Activated naive CD4-positive, alpha-beta T cell treated with anti-CD3 and anti-CD28 coated beads, Interleukin-2, amount 50 U/mL, for 16 hours (primary cell): ENCODE measurements at regions not wholly inside any gene's neighbourhood (a gene's known extent, or its start where the extent isn't known, plus 50 kb on each side); places are given as distances from the start of the nearest gene placed in this dataset.

Source experiments
- DNase-seq: peaks from one replicate; pipeline ENCODE4 v3.0.0-alpha.2; 2020

- DNase-seq, result no peak
These were observed 211.8 kb upstream of the DSEL start for GRCh38 chr18:67728364-67728763.

- DNase-seq, result no peak
These were observed 210.4 kb upstream of the DSEL start for GRCh38 chr18:67726882-67727281.

- no peak for DNase-seq
These were observed 201.3 kb upstream of the DSEL start for GRCh38 chr18:67717800-67718199.

- no peak for DNase-seq
These were observed 199.0 kb upstream of the DSEL start for GRCh38 chr18:67715567-67715966.

DNA sequence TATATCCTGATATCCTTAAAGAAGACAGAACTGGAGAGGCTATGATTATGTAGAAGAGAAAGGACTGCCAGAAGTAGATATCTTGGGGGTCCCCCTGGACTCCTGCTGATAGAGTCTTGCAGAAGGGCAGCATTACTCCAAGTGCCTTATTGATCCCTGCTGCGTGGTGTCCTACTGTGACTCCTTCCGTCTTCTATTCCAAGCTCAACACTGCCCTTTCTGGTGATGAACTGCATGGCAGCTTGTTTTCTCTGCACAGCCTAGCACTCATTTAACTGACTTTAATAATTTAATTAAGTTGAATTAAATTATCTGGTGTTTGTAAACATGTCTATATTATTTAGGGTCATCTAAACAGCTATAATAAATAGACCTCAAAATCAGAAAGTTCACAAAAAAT, 194.1 kb upstream of the DSEL start:
- no peak for DNase-seq

DNA sequence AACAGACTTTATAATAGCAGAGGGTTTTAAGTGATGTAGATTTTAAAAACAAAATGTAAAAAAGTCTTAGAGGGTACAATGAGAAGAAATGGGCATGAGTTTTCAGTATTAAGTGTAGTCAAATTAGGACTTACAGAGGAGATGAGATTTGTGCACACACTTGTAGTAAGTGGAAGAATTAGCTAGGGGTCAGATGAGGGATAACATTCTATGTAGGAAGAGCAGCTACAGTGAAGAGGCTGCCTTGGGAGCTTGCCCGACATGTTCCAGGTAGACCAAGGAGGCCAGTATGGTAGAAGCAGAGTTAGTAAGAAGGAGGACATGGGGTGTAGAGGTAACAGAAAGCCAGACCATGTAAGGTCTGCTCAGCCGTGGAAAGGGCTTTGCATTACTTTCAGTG, 189.2 kb upstream of the DSEL start:
- DNase-seq, result no peak

DNA sequence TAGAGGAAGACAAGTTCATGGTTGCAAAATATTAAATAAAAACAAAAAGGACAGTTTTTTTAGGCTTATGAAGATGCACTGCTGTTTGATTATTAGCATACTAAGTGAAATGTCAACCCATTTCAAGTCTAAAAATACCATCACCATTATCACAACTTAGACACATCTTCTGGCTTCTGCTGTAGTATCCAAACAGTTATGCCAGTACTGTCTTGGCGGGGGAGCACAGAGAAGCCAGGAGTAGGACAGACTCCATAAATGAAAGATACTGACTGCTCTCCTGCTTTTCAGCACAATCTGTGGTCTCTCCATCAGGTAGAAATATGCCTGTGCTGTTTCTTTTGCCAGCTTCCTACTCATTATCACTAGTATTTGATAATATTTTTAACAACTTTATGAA, 179.2 kb upstream of the DSEL start:
- DNase-seq, result no peak

DNA sequence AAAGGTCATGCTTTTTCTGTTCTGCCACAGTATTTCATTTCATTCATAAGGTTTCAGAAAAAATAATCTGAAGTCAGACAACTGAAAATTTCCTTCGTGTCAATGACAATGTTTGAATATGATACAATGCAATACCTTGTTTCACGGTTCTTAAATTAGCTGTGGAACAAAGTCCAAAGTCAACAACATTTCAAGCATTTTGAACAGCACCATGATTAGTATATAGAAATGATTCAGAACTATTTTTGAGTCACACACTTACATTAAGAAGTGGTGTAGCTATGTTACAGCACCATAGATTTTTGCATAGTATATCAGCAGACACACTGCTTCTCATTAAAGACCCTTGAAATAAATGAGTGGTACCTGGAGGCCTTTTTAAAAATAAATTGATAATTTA, 178.3 kb upstream of the DSEL start:
- no peak for DNase-seq

DNA sequence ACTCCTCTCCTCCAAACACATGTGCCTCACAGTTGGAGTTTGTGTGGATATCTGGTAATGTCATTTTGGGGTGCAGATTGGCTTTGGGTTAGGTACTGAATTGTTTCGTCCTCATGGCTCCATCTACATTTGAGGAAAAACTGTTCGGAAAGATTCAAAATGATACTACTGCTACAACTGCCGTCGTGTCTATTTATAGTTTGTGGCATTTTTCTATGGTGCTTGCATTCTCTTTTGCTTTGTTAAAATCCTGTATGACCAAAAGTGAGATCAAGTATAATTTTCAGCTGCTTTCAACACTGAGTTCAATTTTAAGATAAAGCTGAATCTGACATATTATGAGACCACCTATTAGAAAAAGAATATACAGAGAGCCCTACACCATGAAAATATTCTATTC, 176.3 kb upstream of the DSEL start:
- DNase-seq, result no peak

- no peak for DNase-seq
These were observed 166.0 kb upstream of the DSEL start for GRCh38 chr18:67682516-67682915.

GRCh38 chr18:67677489-67677888, 161.0 kb upstream of the DSEL start:
- DNase-seq, result no peak

DNA sequence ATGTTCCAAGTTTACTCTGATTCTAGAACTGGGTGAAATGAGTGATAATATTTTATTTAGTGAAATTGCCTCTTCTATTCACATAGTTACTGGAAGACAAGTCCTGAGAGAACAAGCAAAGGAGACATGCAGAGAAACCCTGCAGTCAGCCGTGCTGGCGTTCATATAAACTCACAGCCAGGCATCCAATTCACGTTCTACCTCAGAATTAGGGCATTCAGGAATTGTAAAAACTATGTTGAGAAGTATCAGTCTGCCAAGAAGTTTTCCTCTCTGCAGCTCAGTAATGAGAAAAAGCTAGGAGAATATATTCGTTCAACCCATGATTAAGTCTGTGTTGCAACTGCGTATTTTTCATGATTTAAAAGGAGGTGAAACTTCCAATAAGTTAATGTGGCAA, 156.2 kb upstream of the DSEL start:
- DNase-seq, result no peak

GRCh38 chr18:67672155-67672554, 155.6 kb upstream of the DSEL start:
- DNase-seq, result no peak

DNA sequence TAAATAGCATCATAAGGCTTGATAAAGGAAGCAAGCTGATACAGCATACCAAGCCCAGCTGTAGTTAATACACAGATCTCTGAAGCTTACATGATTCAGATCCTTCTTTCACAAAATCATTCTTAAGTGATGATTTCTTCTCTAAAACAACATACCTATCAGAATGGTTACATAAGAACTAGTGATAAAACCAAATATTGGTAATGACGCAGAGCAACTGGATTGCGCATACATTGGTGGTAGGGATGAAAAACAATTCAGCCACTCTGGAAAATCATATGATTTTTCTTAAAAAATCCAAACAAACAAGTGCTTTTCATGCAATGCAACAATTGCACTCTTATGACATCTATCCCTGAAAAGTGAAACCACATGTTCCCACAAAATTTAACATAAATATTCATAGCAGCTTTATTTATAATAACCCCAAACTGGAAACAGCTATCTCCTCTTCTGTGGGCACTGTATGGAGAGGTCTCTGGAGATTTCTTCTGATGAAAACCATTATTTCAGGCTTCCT, 153.6 kb upstream of the DSEL start:
- no peak for DNase-seq

DNA sequence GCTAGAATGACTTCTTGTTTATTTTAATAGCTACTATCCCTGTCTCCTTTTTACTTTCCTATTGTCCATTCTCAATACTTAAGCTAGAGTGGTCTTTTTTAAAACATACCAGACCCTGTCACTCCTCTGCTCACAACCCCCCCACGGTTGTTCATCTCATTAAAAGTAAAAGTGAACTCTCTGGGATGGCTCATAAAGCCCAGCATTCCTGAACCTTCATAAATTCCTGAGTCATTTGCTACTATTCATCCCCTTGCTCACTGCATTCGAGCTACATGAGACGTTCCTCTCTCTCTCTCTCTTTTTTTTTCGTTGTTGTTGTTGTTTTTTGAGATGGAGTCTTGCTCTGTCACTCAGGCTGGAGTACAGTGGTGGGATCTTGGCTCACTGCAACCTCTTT, 148.7 kb upstream of the DSEL start:
- DNase-seq, result no peak

GRCh38 chr18:67662996-67663395, 146.5 kb upstream of the DSEL start:
- DNase-seq, result no peak

- no peak for DNase-seq
These were observed 145.0 kb upstream of the DSEL start for GRCh38 chr18:67661555-67661954.

DNA sequence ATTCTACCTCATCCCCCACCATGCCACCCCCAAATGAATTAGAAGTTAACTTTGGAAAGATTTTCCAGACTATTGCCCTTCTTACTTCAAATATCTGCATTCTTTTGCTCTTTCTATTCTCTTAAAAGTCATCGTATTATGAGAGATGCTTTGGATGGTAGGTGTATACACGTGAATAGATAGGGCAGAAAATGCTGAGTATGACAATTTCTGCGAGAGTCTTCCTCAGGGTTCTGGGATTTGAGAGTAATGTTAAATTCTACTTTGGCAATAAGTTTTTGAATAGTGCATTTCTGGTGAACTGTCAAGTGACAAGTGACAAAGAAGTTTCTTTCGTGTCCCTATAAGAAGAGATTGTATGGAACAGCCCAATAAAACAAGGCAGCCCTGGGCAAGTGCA, 137.6 kb upstream of the DSEL start:
- DNase-seq, result no peak

DNA sequence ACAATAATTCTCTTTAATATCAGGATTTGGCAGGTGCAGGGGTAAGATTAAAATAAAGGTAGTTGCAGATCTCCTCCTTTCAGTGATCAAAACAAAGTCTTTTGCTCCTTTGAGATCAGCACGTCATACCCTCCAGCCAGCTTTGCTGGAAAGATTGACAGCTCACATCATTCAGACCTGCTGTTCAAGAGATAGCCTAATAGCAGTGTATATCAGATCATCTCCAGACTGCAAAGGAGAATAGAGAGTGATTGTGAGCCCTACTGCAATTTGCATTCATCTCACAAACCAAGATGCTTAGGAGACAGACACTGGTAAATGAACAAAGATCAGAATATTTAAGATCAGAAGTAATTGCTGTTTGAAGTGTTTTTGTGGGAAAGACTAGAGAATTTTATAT, 135.8 kb upstream of the DSEL start:
- DNase-seq, result no peak

GRCh38 chr18:67651438-67651837, 134.9 kb upstream of the DSEL start:
- no peak for DNase-seq

- no peak for DNase-seq
These were observed 134.3 kb upstream of the DSEL start for GRCh38 chr18:67650686-67651385.

DNA sequence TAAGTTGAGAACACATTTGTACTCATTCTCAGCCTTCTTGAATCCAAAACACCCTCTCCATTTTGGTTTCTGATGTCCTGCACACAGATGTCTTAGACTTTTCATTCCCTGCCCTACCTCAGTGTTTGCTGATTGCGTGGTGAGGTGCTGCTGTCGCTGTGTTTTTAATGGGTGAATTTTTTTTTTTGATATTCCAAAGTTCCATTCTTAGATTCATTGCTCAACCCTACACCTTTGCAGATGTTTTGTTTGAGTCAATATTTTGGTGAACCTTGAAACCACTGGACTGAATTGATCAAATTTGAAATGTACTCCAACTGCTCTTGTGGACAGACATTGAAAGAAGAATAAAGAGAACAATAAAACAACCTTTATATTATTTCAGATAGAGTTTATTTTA, 130.4 kb upstream of the DSEL start:
- DNase-seq, result no peak

DNA sequence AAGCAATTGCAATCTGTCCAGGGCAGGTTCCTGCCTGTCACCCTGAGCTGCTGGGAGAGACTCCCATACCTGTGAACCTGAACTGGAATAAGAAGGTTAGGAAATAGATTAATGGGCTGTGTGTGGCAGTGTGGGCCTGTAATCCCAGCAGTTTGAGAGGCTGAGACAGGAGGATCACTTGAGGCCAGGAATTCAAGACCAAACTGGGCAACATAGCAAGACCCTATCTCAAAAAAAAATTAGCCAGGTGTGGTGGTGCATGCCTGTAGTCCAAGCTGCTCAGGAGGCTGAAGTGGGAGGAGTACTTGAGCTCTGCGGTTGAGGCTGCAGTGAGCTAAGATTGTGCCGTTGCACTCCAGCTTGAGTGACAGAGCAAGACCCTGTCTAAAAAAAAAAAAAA, 127.7 kb upstream of the DSEL start:
- DNase-seq, result no peak

GRCh38 chr18:67639872-67640271, 123.4 kb upstream of the DSEL start:
- DNase-seq, result no peak

- DNase-seq, result no peak
These were observed 120.3 kb upstream of the DSEL start for GRCh38 chr18:67636597-67637385.
